Left forelimb (tissue), 1 donor: ENCODE measurements at regions not wholly inside any gene's neighbourhood (a gene's known extent, or its start where the extent isn't known, plus 50 kb on each side); places are given as distances from the start of the nearest gene placed in this dataset.

Experiments
- DNase-seq: peaks from one replicate; pipeline ENCODE4 v3.0.0-alpha.2; 2018; ENCODE audit warnings: low spot score

- DNase-seq: no peak
Observed at GRCh38 chr2:239519089-239519920, 118.5 kb upstream of the HDAC4 start.

GRCh38 chr2:239518286-239519088 is 117.7 kb upstream of the HDAC4 start:
- DNase-seq: no peak

GRCh38 chr2:239517686-239518085 is 116.9 kb upstream of the HDAC4 start:
- DNase-seq: no peak

- no peak for DNase-seq
Observed at GRCh38 chr2:239516954-239517305, 116.1 kb upstream of the HDAC4 start.

GRCh38 chr2:239516286-239516953 is 115.6 kb upstream of the HDAC4 start:
- DNase-seq: no peak

GRCh38 chr2:239514754-239515530 is 114.1 kb upstream of the HDAC4 start:
- DNase-seq: no peak

DNA sequence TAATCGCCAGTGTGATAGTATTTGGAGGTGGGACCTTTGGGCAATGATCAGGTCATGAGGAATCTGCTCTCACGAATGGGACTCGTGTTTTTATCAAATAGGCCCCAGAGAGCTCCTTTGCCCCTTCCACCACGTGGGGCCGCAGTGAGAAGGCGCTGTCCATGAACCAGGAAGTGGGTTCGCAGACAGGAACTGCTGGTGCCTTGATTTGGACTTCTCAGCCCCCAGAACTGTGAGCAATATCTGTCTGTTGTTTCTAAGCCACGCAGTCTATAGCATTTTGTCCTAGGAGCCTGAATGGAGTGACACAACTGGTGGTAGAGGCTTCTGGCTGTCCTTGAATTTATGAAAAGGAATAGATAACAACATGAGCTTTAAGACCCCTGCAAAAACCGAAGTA is 111.2 kb upstream of the HDAC4 start:
- no peak for DNase-seq

DNA sequence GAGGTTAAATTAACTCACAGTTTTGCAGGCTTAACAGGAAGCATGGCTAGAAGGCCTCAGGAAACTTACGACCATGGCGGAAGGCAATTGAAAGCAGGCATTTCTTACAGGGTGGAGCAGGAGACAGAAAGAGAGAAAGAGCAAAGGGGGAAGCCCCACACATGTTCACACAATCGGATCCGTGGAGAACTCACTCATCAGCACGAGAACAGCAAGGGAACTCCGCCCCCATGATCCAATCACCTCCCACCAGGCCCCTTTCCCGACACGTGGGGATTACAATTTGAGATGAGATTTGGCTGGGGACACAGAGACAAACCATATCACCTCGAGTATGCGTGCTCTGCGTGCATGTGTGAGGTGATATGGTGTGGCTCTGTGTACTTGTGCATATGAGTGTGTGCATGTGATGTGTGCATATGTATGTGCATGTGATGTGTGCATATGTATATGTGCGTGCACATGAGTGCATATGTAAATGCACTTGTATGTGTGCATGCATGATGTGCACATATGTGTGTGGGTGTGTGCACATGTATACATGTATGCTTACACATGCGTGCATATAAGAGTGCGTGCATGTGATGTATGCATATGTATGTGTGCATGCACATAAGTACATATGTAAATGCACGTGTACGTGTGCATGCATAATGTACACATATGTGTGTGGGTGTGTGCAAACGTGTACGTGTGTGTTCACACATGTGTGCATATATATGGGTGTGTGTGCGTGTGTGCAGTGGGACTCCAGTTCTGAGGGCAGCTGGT is 108.7 kb upstream of the HDAC4 start:
- no peak for DNase-seq

DNA sequence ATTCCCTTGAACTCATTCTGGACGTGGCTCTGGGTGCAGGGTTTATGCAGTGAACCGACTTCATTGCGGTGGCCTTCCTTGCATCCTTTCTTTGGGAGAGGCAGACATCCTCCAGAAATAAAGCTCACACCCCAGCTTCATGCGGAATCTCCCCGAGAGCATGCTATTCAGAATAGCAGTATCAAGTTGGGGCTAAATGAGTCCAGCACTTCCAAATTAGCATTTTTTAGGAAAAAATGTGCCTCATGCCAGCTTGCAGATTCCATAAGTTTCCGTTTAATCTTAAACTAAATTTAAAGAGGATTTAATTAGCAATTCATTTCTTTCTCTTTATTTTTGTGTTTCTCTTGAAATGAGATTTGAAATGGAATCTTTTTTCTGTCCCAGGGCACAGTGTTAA is 107.4 kb upstream of the HDAC4 start:
- DNase-seq: no peak

DNA sequence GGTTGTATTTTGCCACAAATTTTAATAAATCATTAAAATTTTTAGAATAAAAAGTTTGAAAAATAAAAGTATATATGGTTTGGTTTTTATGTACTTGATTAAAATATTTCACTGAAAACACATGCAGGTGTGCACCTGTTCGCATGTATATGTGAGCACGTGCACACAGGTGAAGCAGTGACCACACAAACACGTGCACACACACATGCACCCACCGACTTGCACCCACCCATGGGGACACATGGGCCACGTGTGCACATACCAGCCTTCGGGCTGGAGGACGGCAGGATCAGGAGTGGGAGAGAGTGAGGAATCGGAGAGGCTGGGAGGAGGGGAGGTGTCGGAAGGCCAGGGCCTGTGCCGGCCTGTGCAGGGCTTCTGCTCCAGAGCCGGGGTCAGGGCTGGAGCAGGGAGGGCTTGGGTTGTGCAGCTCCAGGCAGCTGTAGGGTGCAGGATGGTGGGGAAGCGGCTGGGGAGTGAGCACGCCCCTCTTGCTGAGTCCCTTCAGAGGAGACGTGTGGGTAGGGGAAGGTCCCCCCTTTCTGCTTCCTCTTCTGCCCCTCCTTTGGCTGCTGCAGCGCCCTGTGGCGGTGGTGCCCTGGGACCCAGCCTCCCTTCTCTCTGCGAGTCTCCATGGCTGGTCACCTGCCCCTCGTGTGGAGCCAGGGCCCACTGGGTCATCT is 106.9 kb upstream of the HDAC4 start:
- no peak for DNase-seq

GRCh38 chr2:239506961-239507360 is 106.1 kb upstream of the HDAC4 start:
- DNase-seq: no peak

GRCh38 chr2:239506101-239506857 is 105.5 kb upstream of the HDAC4 start:
- DNase-seq: no peak

- DNase-seq: no peak
Observed at GRCh38 chr2:239504643-239505235, 103.9 kb upstream of the HDAC4 start.

DNA sequence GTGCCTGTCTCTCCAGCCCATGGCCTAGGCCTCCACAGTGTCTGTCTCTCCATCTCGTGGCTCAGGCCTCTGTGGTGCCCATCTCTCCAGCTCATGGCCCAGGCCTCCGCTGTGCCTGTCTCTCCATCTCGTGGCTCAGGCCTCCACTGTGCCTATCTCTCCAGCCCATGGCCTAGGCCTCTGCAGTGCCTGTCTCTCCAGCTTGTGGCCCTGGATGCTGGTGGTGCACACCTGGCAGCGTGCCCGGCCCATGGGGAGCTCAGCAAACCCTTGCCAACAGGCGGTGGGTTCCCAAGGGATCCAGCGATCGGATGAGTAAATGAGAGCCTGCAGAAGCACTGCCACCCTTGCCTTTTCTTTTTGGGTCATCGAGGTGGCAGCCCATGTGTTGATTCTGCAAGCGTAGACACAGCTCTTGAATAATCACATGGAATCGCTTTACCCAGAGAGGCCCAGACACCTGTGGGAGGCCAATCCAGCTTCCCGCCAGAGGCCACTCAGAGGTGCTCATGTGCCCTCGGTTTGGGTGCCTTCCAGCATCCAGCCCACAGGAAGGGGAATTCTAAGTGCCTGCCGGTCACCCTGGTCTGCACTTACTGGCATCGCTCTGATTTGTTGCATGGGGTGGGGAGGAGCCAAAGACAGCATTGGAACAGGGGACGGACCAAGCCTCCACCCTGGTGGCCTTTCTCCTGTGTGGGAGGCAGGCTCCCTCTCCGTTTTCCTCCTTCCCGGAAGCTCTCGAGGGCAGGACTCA is 101.8 kb upstream of the HDAC4 start:
- DNase-seq: no peak

GRCh38 chr2:239500574-239501550 is 100.0 kb upstream of the HDAC4 start:
- DNase-seq: no peak

GRCh38 chr2:239499726-239500573 is 99.1 kb upstream of the HDAC4 start:
- no peak for DNase-seq
